Mucosa of descending colon (tissue), 3 donors: ENCODE measurements at regions not wholly inside any gene's neighbourhood (a gene's known extent, or its start where the extent isn't known, plus 50 kb on each side); places are given as distances from the start of the nearest gene placed in this dataset.

Experiments
- ATAC-seq: fragments of 200-7000 bp; cut with Tn5 transposase; one replicate; pipeline ENCODE4 v1.9.1; 2020; ENCODE audit warnings: mild to moderate bottlenecking, moderate library complexity
- DNase-seq, 3 donors: peaks; one replicate each; pipeline ENCODE4 v3.0.0-alpha.2; 2020
- H3K36me3 ChIP-seq: fragments of 200-600 bp; one replicate; pipeline ENCODE4 v1.8.0; 2021; ENCODE audit warnings: low read depth, mild to moderate bottlenecking
- H3K4me1 ChIP-seq: fragments of 200-600 bp; one replicate; pipeline ENCODE4 v1.8.0; 2021; ENCODE audit warnings: low read depth, mild to moderate bottlenecking
- H3K4me3 ChIP-seq: fragments of 200-600 bp; one replicate; pipeline ENCODE4 v1.8.0; 2021; ENCODE audit warnings: mild to moderate bottlenecking
- H3K9me3 ChIP-seq: fragments of 200-600 bp; one replicate; pipeline ENCODE4 v1.8.0; 2021; ENCODE audit warnings: mild to moderate bottlenecking
- CTCF ChIP-seq: fragments of 200-600 bp; IDR thresholded peaks from one replicate; pipeline ENCODE4 v1.8.0; 2022; ENCODE audit warnings: antibody characterized with exemption, mild to moderate bottlenecking
- intact Hi-C, 2 donors: fragments of 100-400 bp; cut with DNase I in 1 of 2; cut with micrococcal nuclease in 1 of 2; formaldehyde crosslinking; loops; one replicate each; pipeline versions ENCODE4 v1.11.0 to v1.11.1; 2022; cut with DNase I, micrococcal nuclease
- donor health status: DM: no; HTN: no; CAD: no; lungs with moderate emphysema.
- donor health status: DM: no; HTN: no; CAD: no.
- donor health status: DM: no; HTN: yes; CAD: no.

GRCh38 chr21:35962917-35963316 is 97.4 kb downstream of the SETD4 start:
- DNase-seq (no peak), ATAC-seq (no peak)
- no peak for TF ChIP-seq CTCF
- Histone ChIP-seq H3K36me3 (no peaks in the 10 kb centered on the region), H3K9me3 (no peaks in the 10 kb centered on the region), H3K4me1 (no peaks in the 10 kb centered on the region), H3K4me3 (no peak overlapping the region)
- intact Hi-C loops: no loop called here

GRCh38 chr21:35954066-35954465 is 106.3 kb downstream of the SETD4 start:
- DNase-seq (no peak), ATAC-seq (no peak)
- H3K4me3 ChIP-seq: no peak overlapping the region
- TF ChIP-seq CTCF: no peak
- H3K9me3 ChIP-seq: no peaks in the 10 kb centered on the region
- H3K4me1 ChIP-seq: peaks cover 3% of the 10 kb centered on the region
- intact Hi-C loops: no loop called here
- H3K36me3 ChIP-seq: no peaks in the 10 kb centered on the region

- intact Hi-C loops: no loop called here
- Histone ChIP-seq H3K36me3 (no peaks in the 10 kb centered on the region), H3K9me3 (no peaks in the 10 kb centered on the region), H3K4me3 (no peak overlapping the region), H3K4me1 (peaks cover 3% of the 10 kb centered on the region)
- TF ChIP-seq CTCF: no peak
- peak; percentile 88 for ATAC-seq
- peak in 1 of 3 donors; percentile 14 for DNase-seq
Observed at GRCh38 chr21:35953597-35953996, 106.7 kb downstream of the SETD4 start.

- Histone ChIP-seq H3K36me3 (no peaks in the 10 kb centered on the region), H3K9me3 (no peaks in the 10 kb centered on the region), H3K4me1 (peaks cover 3% of the 10 kb centered on the region), H3K4me3 (no peak overlapping the region)
- ATAC-seq (no peak), DNase-seq (no peak)
- intact Hi-C loops: no loop called here
- no peak for TF ChIP-seq CTCF
Observed at GRCh38 chr21:35952651-35953340, 107.5 kb downstream of the SETD4 start.

GRCh38 chr21:35948982-35949381 is 111.3 kb downstream of the SETD4 start:
- no peak for TF ChIP-seq CTCF
- no peaks in the 10 kb centered on the region for H3K36me3 ChIP-seq
- H3K4me3 ChIP-seq: no peak overlapping the region
- no peak for DNase-seq
- H3K9me3 ChIP-seq: no peaks in the 10 kb centered on the region
- ATAC-seq: no peak
- peaks cover under 1% of the 10 kb centered on the region for H3K4me1 ChIP-seq
- intact Hi-C loops: no loop called here
